Brain microvascular endothelial cell (primary cell): ENCODE measurements at regions not wholly inside any gene's neighbourhood (a gene's known extent, or its start where the extent isn't known, plus 50 kb on each side); places are given as distances from the start of the nearest gene placed in this dataset.

Source experiments
- DNase-seq: peaks from one replicate; pipeline ENCODE4 v3.0.0-alpha.2; 2020
- H3K27ac ChIP-seq: fragments of 250-450 bp; sonication (Bioruptor Pico); 2 replicates; pipeline ENCODE4 v1.5.1; 2020; ENCODE audit warnings: mild to moderate bottlenecking, moderate library complexity
- H3K27me3 ChIP-seq: fragments of 250-450 bp; sonication (Bioruptor Pico); replicated peaks from 2 replicates; pipeline ENCODE4 v1.5.1; 2020; ENCODE audit warnings: mild to moderate bottlenecking
- H3K36me3 ChIP-seq: fragments of 250-450 bp; sonication (Bioruptor Pico); replicated peaks from 2 replicates; pipeline ENCODE4 v1.5.1; 2020; ENCODE audit warnings: mild to moderate bottlenecking
- H3K4me3 ChIP-seq: 2 replicates; pipeline ENCODE4 v1.5.1; 2011; ENCODE audit warnings: low read depth, mild to moderate bottlenecking, control low read depth, low read length, moderate library complexity
- CTCF ChIP-seq: IDR thresholded peaks from 2 replicates; pipeline ENCODE4 v1.5.1; 2011; ENCODE audit warnings: low read depth, mild to moderate bottlenecking, moderate library complexity, low read length, control low read depth, inconsistent platforms; ENCODE audit errors: missing control alignments
- in situ Hi-C: cut with HindIII; loops from 2 replicates; pipeline ENCODE4 v1.10.0; 2017; ENCODE audit warnings: low sequenced_read_pairs, low pct_ligation_motif_present

- no peaks in the 10 kb centered on the region for H3K27me3 ChIP-seq
- H3K27ac ChIP-seq: no peak overlapping the region
- H3K4me3 ChIP-seq: no peak overlapping the region
- no peaks in the 10 kb centered on the region for H3K36me3 ChIP-seq
- no peak for TF ChIP-seq CTCF
- in situ Hi-C loops: no loop called here
- DNase-seq: no peak
Observed at GRCh38 chr2:38509947-38510326, 92.8 kb downstream of the HNRNPLL start.

GRCh38 chr2:38509314-38509946 is 93.3 kb downstream of the HNRNPLL start:
- Histone ChIP-seq H3K27me3 (no peaks in the 10 kb centered on the region), H3K27ac (no peak overlapping the region), H3K36me3 (no peaks in the 10 kb centered on the region), H3K4me3 (no peak overlapping the region)
- DNase-seq: peak; percentile 50
- no peak for TF ChIP-seq CTCF
- in situ Hi-C loops: no loop called here

GRCh38 chr2:38508311-38509039 is 94.3 kb downstream of the HNRNPLL start:
- peak; percentile 73 for TF ChIP-seq CTCF
- no peaks in the 10 kb centered on the region for H3K27me3 ChIP-seq
- in situ Hi-C loops: no loop called here
- peak; percentile 77 for DNase-seq
- H3K4me3 ChIP-seq: no peak overlapping the region
- H3K27ac ChIP-seq: no peak overlapping the region
- H3K36me3 ChIP-seq: no peaks in the 10 kb centered on the region

- H3K27me3 ChIP-seq: no peaks in the 10 kb centered on the region
- no peak overlapping the region for H3K4me3 ChIP-seq
- in situ Hi-C loops: no loop called here
- H3K27ac ChIP-seq: no peak overlapping the region
- TF ChIP-seq CTCF: no peak
- H3K36me3 ChIP-seq: no peaks in the 10 kb centered on the region
- no peak for DNase-seq
Observed at GRCh38 chr2:38507712-38508111, 95.0 kb downstream of the HNRNPLL start.

- DNase-seq: peak; percentile 48
- no peak overlapping the region for H3K4me3 ChIP-seq
- H3K36me3 ChIP-seq: no peaks in the 10 kb centered on the region
- H3K27me3 ChIP-seq: no peaks in the 10 kb centered on the region
- no peak for TF ChIP-seq CTCF
- no peak overlapping the region for H3K27ac ChIP-seq
- in situ Hi-C loops: no loop called here
Observed at GRCh38 chr2:38505779-38506178, 96.9 kb downstream of the HNRNPLL start.
